GM12878 (cell line): ENCODE measurements at regions not wholly inside any gene's neighbourhood (a gene's known extent, or its start where the extent isn't known, plus 50 kb on each side); places are given as distances from the start of the nearest gene placed in this dataset.

Experiments used
- ATAC-seq: fragments of 200-7000 bp; cut with Tn5 transposase; 3 replicates; pipeline ENCODE4 v1.9.1; 2020; ENCODE audit warnings: mild to moderate bottlenecking, moderate library complexity
- BruUV-seq: library from RNA; stranded (reverse); fragments of 400-500 nt; replicated peaks from 2 replicates; lab custom pipeline; 2021; lab: Mats Ljungman, UMichigan
- CTCF ChIA-PET: fragments of 300-600 bp; sonication (Branson Sonifier 250); formaldehyde crosslinking; extraction: SDS; loops from one replicate; lab custom pipeline; 2021; ENCODE audit warnings: inconsistent platforms; lab: Yijun Ruan, JAX
- POLR2A ChIA-PET: fragments of 350-600 bp; formaldehyde crosslinking; extraction: SDS; loops from one replicate; lab custom pipeline; 2021; ENCODE audit warnings: inconsistent platforms; lab: Charles Lee
- RAD21 ChIA-PET: fragments of 300-600 bp; sonication (Branson Sonifier 250); formaldehyde crosslinking; loops from one replicate; lab custom pipeline; 2023; ENCODE audit warnings: antibody characterized with exemption; ENCODE audit not compliant: unreplicated experiment; lab: Charles Lee
- SMC1A ChIA-PET: fragments of 300-600 bp; sonication (Branson Sonifier 250); formaldehyde crosslinking; loops from one replicate; lab custom pipeline; 2023; ENCODE audit not compliant: unreplicated experiment, uncharacterized antibody; lab: Charles Lee
- DNase-seq: peaks from one replicate; pipeline ENCODE4 v3.0.0-alpha.2; 2011; ENCODE audit warnings: low read depth, low spot score
- FAIRE-seq: peaks from 3 replicates; lab custom pipeline; 2011; peaks lifted over from hg19 to GRCh38; lab: Jason Lieb, UNC
- H2AFZ ChIP-seq: 2 replicates; pipeline ENCODE4 v1.6.0; 2011; ENCODE audit warnings: low read depth, low read length, control low read depth; ENCODE audit not compliant: control insufficient read depth
- H3K27ac ChIP-seq: 2 replicates; pipeline ENCODE4 v1.5.1; 2011; ENCODE audit warnings: control low read depth; ENCODE audit not compliant: control insufficient read depth, insufficient read depth
- H3K27me3 ChIP-seq, 2 experiments: replicated peaks in 1 of 2; 2 replicates each; pipeline versions ENCODE4 v1.6.0 to v1.6.1; 2011; ENCODE audit warnings: low read length in 1 of 2; ENCODE audit not compliant: control insufficient read depth in 2 of 2, insufficient read depth in 2 of 2
- H3K36me3 ChIP-seq, 2 experiments: 2 replicates each; pipeline ENCODE4 v1.5.1; 2011; ENCODE audit warnings: low read length in 1 of 2; ENCODE audit not compliant: control insufficient read depth in 2 of 2, insufficient read depth in 2 of 2
- H3K4me1 ChIP-seq: 2 replicates; pipeline ENCODE4 v1.6.1; 2011; ENCODE audit warnings: mild to moderate bottlenecking, low read length, moderate library complexity, mixed read lengths; ENCODE audit not compliant: control insufficient read depth, insufficient read depth
- H3K4me2 ChIP-seq: 2 replicates; pipeline ENCODE4 v1.6.0; 2011; ENCODE audit warnings: control low read depth; ENCODE audit not compliant: control insufficient read depth, insufficient read depth
- H3K4me3 ChIP-seq: fragments of 200-600 bp; sonication (generic); 2 replicates; pipeline ENCODE4 v1.5.1; 2016
- H3K79me2 ChIP-seq: 2 replicates; pipeline ENCODE4 v1.6.0; 2011; ENCODE audit warnings: low read length; ENCODE audit not compliant: control insufficient read depth, insufficient read depth
- H3K9ac ChIP-seq: 2 replicates; pipeline ENCODE4 v1.8.0; 2011; ENCODE audit warnings: low read length, control low read depth, mixed read lengths; ENCODE audit not compliant: control insufficient read depth, insufficient read depth
- H3K9me3 ChIP-seq: replicated peaks from 3 replicates; pipeline ENCODE4 v1.5.1; 2011; ENCODE audit warnings: mild to moderate bottlenecking, low read length; ENCODE audit not compliant: control insufficient read depth, insufficient read depth
- H4K20me1 ChIP-seq: 2 replicates; pipeline ENCODE4 v1.6.0; 2011; ENCODE audit not compliant: control insufficient read depth, insufficient read depth
- HDGF ChIP-seq: fragments of 450-650 bp; IDR thresholded peaks from 2 replicates; pipeline ENCODE4 v1.6.1; 2016; ENCODE audit warnings: antibody characterized with exemption
- NFYA ChIP-seq: IDR thresholded peaks from 2 replicates; pipeline ENCODE4 v1.6.1; 2011; ENCODE audit warnings: low read depth, mild to moderate bottlenecking, low read length, improper control_type of control experiment, borderline replicate concordance
- NRF1 ChIP-seq: conservative IDR thresholded peaks from 2 replicates; pipeline ENCODE4 v1.6.1; 2011; ENCODE audit warnings: mild to moderate bottlenecking, low read depth, low read length, improper control_type of control experiment
- PML ChIP-seq: IDR thresholded peaks from 2 replicates; pipeline ENCODE4 v1.6.1; 2012; ENCODE audit warnings: low read length, inconsistent platforms
- SP1 ChIP-seq: IDR thresholded peaks from one replicate; pipeline ENCODE4 v1.6.1; 2011; ENCODE audit warnings: low read depth, low read length
- SREBF2 ChIP-seq: IDR thresholded peaks from 2 replicates; pipeline ENCODE4 v1.6.1; 2012; ENCODE audit warnings: mild to moderate bottlenecking, low read length
- STAT3 ChIP-seq: IDR thresholded peaks from 2 replicates; pipeline ENCODE4 v1.6.1; 2011; ENCODE audit warnings: low read depth, low read length, improper control_type of control experiment
- TAF1 ChIP-seq: IDR thresholded peaks from 2 replicates; pipeline ENCODE4 v1.6.1; 2011; ENCODE audit warnings: mild to moderate bottlenecking, low read depth, low read length, borderline replicate concordance
- TCF12 ChIP-seq: IDR thresholded peaks from 2 replicates; pipeline ENCODE4 v1.6.1; 2011; ENCODE audit warnings: low read depth, mild to moderate bottlenecking, low read length
- ZBED1 ChIP-seq: IDR thresholded peaks from 2 replicates; pipeline ENCODE4 v1.6.1; 2016; ENCODE audit warnings: borderline replicate concordance
- ZBTB33 ChIP-seq: fragments of 450-650 bp; IDR thresholded peaks from 2 replicates; pipeline ENCODE4 v1.6.1; 2017; ENCODE audit warnings: mild to moderate bottlenecking
- ZBTB4 ChIP-seq: fragments of 450-650 bp; formaldehyde crosslinking; IDR thresholded peaks from 2 replicates; pipeline ENCODE4 v1.4.0; 2022; ENCODE audit warnings: mild to moderate bottlenecking, moderate library complexity
- ZNF274 ChIP-seq: IDR thresholded peaks from one replicate; pipeline ENCODE4 v1.8.0; 2011; ENCODE audit not compliant: insufficient read length, insufficient read depth
- WGBS: methylation state at CpG from one replicate; pipeline ENCODE4 v1.1.6; 2016; ENCODE audit warnings: low lambda C conversion rate; ENCODE audit not compliant: insufficient replicate concordance, insufficient coverage; ENCODE audit errors: missing lambda C conversion rate; 5-methylcytosine and 5-hydroxymethylcytosine counted together
- in situ Hi-C: fragments of 300-500 bp; cut with MboI; formaldehyde crosslinking; loops from 9 replicates; pipeline ENCODE4 v1.14.3; 2018; ENCODE audit warnings: mixed read lengths
- intact Hi-C: fragments of 100-400 bp; cut with micrococcal nuclease; formaldehyde crosslinking; loops from one replicate; pipeline ENCODE4 v1.14.2; 2022; ENCODE audit not compliant: unreplicated experiment

DNA sequence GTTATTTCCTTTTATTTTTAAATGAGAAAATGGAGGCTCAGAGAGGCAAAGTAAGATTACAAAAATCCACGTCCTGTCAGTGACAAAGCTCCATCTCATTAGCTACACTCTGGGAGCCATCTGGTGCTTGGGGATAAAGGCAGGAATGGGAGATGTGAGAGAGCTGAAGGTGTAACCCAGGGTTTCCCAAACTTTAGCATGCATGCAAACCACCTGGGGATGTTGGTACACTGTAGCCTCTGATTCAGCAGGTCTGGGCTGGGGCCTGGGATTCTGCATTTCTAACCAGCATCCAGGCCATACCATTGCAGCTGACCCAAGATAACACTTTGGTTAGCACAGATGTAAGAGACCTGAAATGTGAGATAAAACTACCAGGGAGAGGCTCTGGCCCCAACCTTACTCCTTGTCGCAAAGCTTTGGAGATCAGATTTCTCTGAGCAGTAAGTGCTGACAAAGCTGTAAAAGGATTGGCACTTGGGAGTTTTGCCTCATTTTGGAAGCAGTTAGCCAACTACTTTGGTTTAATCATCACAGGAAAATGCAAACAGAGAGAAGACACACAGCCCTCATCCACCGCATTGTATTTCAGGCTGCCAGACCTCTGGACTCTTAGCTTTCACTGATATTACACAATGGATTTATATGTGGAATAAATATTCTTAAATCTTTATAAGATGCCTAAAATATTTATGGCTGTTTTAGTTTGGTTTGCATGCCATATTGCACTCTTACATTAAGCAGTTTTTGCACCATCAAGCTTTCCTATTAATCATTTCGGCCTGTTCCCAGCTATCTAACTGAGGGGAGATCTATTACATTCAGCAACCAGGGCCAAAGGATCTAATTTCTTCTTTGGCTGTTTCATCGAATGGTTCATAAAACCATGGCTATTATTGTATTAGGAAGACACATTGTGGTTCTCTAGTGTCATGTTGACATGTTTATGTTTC is 263.0 kb downstream of the EBLN2 start:
- SMC1A ChIA-PET: interaction anchor here (1.9 kb wide), 1 partner anchor 13 kb away, joined by 4 read pairs; no protein-coding TSS in a partner anchor

More for the DNA sequence above, 263.0 kb downstream of the EBLN2 start:
- H3K79me2 ChIP-seq: no peaks in the 10 kb centered on the region
- ATAC-seq (no peak), DNase-seq (no peak)
- H3K4me3 ChIP-seq: no peak overlapping the region
- no peaks in the 10 kb centered on the region for H3K9me3 ChIP-seq
- BruUV-seq: no TSS peak
- 37% methylated on average over 5 of the region's 5 CpGs for WGBS
- RAD21 ChIA-PET: no interaction called here
- no peak overlapping the region for H2AFZ ChIP-seq
- H3K36me3 ChIP-seq: no peaks in the 10 kb centered on the region
- in situ Hi-C loops: no loop called here
- H3K27ac ChIP-seq: no peak overlapping the region
- no peak overlapping the region for H3K9ac ChIP-seq
- H3K4me2 ChIP-seq: no peak overlapping the region
- H3K4me1 ChIP-seq: no peaks in the 10 kb centered on the region
- no peak for TF ChIP-seq ZNF274
- TF ChIP-seq SREBF2: no peak
- TF ChIP-seq ZBTB33: no peak
- no peak for TF ChIP-seq TCF12
- TF ChIP-seq SP1: no peak
- TF ChIP-seq ZBED1: no peak
- no peak for TF ChIP-seq ZBTB4 (CRISPR knock-in tag)
- no peak for TF ChIP-seq NFYA
- no peak for TF ChIP-seq TAF1
- no peak for TF ChIP-seq NRF1
- no peak for TF ChIP-seq HDGF
- no peak for TF ChIP-seq STAT3
- TF ChIP-seq PML: no peak
- TF ChIP-seq, all 136 proteins: peak for 0
- no peaks in the 10 kb centered on the region for H4K20me1 ChIP-seq
- ChIA-PET POLR2A (no interaction called here), CTCF (no interaction called here)
- no peak for FAIRE-seq
- intact Hi-C loops: no loop called here
- 0 out of 4 replicates have a peak, but pooled peaks cover 0 to 3% of the 10 kb centered on the region in 2 experiments for H3K27me3 ChIP-seq
